ENCODE measurements at regions not wholly inside any gene's neighbourhood (a gene's known extent, or its start where the extent isn't known, plus 50 kb on each side); places are given as distances from the start of the nearest gene placed in this dataset.
"Not testable (repeated sequence)": the region's sequence is repeated elsewhere in the genome, so short reads cannot be mapped to it uniquely, and the experiment has no call there.

GRCh38 chr17:63019138-63019873 is 53.3 kb downstream of the TANC2 start:
- DNase-seq (ENCODE audit: extremely low read depth, low read depth) = no peak

GRCh38 chr17:63022567-63022966 is 56.5 kb downstream of the TANC2 start:
- no peak for DNase-seq (ENCODE audit: extremely low read depth, low read depth)

DNA sequence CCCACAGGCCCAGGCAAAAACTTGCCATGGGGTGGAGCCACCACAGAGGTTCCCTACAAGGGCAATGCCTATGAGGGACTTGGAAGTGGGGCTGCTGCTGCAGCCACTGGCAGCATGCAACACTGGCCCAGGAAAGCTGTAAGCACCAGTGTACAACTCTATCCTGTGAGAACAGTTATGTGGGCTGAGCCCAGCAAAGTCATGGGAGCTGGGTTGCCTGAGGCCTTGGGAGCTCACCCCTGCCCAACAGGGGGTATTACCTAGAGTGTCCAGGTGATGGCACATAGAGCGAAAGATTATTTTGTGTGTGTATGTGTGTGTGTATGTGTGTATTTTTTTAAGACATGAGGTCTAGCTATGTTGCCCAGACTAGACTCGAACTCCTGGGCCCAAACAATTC is 57.0 kb downstream of the TANC2 start:
- no peak for DNase-seq (ENCODE audit: extremely low read depth, low read depth)

GRCh38 chr17:63024201-63024600 is 58.2 kb downstream of the TANC2 start:
- no peak for DNase-seq (ENCODE audit: extremely low read depth, low read depth)

DNA sequence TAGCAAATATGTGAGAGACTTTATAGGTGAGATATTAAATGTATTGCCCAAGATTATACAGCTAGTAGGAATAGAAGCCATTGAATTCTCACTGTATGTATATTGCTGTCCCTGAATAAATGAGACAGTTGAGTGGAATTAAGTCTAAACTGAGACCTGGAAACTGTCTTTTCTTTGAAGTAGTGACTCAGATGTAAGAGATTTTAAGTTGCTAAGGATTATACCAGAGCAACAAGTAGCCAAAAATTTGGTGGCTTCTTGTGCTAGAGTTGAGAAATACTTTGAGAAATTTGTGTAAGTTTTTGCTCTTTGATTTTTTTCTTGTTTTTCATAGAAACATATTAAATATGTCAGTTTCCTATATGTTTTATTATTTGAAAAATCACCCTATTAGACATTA is 58.7 kb downstream of the TANC2 start:
- no peak for DNase-seq (ENCODE audit: extremely low read depth, low read depth)

GRCh38 chr17:63025637-63026036 is 59.6 kb downstream of the TANC2 start:
- DNase-seq (ENCODE audit: extremely low read depth, low read depth) = not testable (repeated sequence)

DNA sequence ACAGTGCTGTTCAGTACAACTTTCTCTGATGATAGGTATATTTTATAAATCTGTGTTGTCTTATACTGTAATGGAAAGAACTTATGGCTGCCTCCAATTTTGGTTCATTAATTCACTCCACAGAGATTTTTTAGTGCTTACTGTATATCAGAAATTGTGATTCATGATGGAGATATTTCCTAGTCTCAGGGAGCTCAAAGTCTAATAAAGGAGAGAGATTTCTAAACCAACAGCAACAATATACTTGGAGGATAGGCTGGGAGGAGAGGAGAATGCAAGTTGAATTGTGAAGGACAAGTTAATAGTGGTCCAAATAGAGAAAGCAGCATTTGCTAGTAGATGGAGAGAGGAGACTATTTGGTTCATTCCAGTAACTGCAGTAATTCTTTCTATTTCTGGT is 63.5 kb downstream of the TANC2 start:
- no peak for DNase-seq (ENCODE audit: extremely low read depth, low read depth)

DNA sequence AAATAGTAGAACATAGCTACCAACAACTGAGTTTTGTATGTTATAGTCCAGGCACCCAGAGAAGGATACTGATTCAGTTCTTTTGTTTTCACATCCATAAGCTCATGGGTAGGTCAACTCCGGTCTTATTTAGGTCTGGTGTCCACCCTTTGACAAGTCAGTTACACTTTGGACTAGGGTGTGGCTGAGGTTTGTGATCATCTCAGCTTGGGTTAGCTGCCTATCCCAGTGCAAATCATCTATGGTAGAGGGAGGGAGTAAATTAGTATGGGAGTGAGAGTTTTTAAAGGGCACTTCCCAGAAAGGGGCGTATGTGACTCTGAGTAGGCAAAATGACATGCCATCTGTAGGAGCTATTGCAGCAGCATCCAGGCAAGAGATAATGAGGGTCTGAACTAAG is 66.1 kb downstream of the TANC2 start:
- DNase-seq (ENCODE audit: extremely low read depth, low read depth) = no peak

DNA sequence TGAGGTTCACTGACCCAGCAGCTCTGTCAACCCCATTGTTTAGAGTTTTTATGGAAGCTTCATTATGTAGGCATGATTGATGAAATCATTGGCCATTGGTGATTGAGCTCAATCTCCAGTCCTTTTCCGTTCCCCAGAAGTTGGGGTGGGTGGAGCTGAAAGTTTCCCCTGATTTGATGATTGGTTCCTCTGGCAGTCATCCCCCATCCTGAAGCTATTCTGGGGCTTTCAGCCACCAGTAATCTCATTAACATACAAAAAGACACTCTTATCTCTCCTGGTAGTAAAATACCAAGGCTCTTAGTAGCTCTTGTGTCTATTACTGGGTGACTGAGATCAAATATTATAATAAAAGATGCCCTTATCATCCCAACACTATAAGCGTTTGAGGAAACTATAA is 67.1 kb downstream of the TANC2 start:
- DNase-seq (ENCODE audit: extremely low read depth, low read depth) = no peak

DNA sequence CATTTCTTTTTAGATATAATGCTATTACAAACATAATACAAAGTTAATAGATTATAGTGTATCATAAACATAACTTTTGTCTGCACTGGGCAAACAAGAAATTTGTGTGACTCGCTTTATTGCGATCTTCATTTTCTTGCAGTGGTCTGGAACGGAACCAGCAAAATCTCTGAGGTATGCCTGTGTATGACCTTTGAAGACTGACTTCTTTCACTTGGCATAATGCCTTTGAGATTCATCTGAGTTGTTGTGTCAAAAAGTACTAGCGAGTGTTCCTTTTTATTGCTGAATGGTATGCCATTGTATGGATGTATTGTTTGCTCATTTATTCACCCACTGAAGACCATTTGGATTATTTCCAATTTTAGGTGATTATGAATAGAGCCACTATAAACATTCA is 69.2 kb downstream of the TANC2 start:
- DNase-seq (ENCODE audit: extremely low read depth, low read depth) = no peak

DNA sequence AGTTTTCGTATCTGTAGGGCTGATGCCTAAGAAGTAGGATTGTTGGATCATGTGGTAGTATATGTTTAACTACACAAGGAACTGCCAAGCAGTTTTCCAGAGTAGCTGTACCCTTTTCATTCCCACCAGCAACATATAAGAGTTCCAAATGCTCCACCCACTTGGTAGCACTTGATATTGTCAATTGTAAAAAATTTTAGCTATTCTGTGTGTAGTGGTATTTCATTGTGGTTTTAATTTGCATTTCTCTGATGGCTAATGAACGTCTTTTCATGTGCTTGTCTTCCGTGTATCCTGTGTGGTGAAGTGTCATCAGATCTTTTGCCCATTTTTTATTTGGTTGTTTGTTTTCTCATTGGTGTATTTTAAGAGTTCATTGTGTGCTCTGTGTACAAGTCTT is 69.7 kb downstream of the TANC2 start:
- no peak for DNase-seq (ENCODE audit: extremely low read depth, low read depth)

DNA sequence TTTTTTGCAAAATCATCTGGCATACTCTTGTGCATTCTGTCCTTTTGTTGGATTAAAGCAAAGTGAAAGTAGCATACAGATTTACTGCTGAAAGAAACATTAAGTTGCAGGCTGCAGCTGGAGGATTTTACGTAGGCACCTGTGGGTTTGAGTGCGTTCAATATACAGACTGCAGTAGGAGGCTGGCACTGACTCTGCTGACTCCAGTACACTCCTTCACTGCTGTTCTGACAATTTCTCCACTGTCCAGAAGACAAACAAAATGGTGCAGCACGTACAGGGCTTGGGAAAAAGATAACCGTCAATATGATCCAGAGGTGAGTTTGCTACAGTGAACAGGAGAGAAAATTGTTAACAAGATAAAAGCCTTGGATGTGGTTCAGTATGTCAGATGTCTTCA is 73.3 kb downstream of the TANC2 start:
- no peak for DNase-seq (ENCODE audit: extremely low read depth, low read depth)

GRCh38 chr17:63039899-63040602 is 74.0 kb downstream of the TANC2 start:
- peak; percentile 25 for DNase-seq (ENCODE audit: extremely low read depth, low read depth)

DNA sequence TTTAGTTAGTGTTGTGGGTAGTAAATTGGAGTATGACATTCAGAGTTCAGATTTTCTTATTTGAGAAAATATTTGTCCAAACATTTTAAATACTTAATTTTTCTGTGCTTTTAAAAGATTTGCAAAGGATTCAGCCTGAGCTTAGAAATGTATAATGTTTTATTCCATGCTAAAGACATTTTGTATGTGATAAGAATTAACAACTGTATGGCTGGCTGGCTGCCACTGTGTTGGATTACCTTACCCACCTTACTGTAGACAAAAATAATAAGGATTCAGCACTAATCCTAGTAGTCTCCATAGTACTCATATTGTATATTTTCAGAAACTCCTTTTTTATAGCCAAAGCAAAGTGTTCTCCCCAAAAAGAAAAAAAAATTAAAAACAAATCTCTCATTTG is 74.8 kb downstream of the TANC2 start:
- no peak for DNase-seq (ENCODE audit: extremely low read depth, low read depth)

DNA sequence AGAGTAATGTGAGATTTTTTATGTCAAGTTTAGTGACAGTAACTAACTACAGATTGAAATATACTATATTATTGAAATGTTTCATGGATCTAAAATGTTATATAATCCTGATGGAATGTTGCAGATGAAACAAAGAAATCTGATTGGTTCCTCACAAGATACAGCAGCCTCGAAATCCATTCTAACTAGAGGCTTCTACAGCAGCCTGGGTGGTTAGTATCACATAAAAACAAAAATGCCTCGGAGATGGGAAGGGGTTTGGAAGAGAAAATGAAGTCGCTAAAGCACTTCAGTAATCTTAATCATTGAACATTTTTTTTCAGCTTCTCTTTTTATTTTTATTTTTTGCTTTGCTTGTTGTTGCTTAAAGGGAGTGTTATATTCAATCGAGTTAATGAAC is 75.2 kb downstream of the TANC2 start:
- DNase-seq (ENCODE audit: extremely low read depth, low read depth) = no peak

DNA sequence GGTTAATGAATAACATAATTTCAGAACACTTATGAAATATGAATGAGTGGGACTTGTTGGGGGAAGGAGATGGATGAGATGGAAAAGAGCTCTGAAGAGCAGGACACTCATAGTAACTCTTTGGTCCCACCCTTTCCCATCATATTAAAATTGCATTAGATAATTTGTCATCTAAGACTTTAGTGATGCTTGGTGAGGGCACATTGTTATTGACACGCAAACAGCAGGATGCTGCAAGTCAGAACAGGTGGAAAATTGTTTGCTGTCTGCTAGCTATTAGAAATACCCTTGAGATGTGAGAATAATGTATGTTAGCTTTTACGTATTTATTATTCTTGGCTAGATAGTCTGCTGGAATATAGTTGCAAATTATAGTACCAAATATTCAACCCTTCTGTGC is 75.7 kb downstream of the TANC2 start:
- DNase-seq (ENCODE audit: extremely low read depth, low read depth) = no peak

DNA sequence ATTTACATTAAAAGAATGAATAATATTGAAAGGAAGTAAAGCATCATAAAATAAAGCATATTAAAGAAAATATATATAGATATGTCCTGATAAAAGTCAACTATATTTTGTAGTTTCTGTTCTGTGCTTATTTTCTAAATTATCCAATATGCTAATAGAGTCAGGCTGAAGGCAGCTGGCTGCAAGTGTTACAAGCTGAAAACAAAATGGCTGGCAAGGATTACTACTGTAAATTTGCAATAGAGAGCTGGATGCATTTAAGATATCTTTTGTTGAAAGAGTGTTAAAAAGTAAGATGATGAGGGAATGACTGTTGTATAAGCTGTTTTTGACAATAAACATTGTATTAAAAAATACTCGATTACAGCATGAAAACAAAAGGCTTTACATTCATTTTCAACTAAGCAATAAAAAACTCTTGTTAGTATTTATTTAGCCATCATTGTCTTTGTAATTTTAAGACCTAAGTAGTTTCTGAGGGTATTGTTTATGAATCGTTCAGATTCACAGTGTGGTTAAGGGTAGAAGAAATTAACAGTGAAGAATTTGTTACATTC is 76.3 kb downstream of the TANC2 start:
- no peak for DNase-seq (ENCODE audit: extremely low read depth, low read depth)

GRCh38 chr17:63057560-63057959 is 91.5 kb downstream of the TANC2 start:
- DNase-seq (ENCODE audit: extremely low read depth, low read depth) = not testable (repeated sequence)

- DNase-seq (ENCODE audit: extremely low read depth, low read depth) = no peak
Measured at GRCh38 chr17:63066158-63066813, 100.3 kb downstream of the TANC2 start.

- DNase-seq (ENCODE audit: extremely low read depth, low read depth) = no peak
Measured at GRCh38 chr17:63069245-63069644, 103.2 kb downstream of the TANC2 start.

GRCh38 chr17:63070031-63070430 is 104.0 kb downstream of the TANC2 start:
- DNase-seq (ENCODE audit: extremely low read depth, low read depth) = no peak

DNA sequence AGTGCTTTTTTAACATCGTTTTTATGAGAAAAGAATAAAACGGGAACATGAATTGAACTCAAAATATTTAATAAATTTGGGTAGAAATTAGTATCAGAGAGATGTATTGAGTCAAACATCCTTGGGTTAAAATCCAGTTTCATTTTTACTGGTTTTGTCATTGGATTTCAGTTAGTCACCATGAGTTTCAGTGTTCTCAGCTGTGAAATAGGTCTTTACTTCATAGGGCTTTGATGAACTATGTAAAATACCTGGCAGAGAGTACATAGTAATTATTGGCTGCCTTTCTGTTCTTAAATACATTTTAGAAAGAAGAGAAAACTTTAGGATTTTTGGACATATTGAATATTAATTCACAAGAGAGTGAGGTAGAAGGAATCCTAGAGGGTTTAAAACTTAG is 105.8 kb downstream of the TANC2 start:
- no peak for DNase-seq (ENCODE audit: extremely low read depth, low read depth)

Measured in NCI-H460 (cell line).